HG02970 (cell line): ENCODE measurements at regions not wholly inside any gene's neighbourhood (a gene's known extent, or its start where the extent isn't known, plus 50 kb on each side); places are given as distances from the start of the nearest gene placed in this dataset.
"Not testable (repeated sequence)": the region's sequence is repeated elsewhere in the genome, so short reads cannot be mapped to it uniquely, and the experiment has no call there.

Experiments
- ATAC-seq: cut with Tn5 transposase; IDR thresholded peaks from one replicate; pipeline ENCODE4 v1.9.1; 2021; ENCODE audit warnings: mild to moderate bottlenecking, moderate library complexity, moderate number of reproducible peaks; ENCODE audit not compliant: unreplicated experiment, low FRiP score

GRCh38 chr3:70519913-70520659 is 207.6 kb upstream of the MDFIC2 start:
- no peak for ATAC-seq

GRCh38 chr3:70519026-70519425 is 206.6 kb upstream of the MDFIC2 start:
- no peak for ATAC-seq

GRCh38 chr3:70518356-70518755 is 205.9 kb upstream of the MDFIC2 start:
- no peak for ATAC-seq

- ATAC-seq, result no peak
Observed at GRCh38 chr3:70517124-70517890, 204.9 kb upstream of the MDFIC2 start.

GRCh38 chr3:70516076-70516475 is 203.6 kb upstream of the MDFIC2 start:
- ATAC-seq, result no peak

- ATAC-seq, result no peak
Observed at GRCh38 chr3:70507486-70507885, 195.0 kb upstream of the MDFIC2 start.

GRCh38 chr3:70506775-70507174 is 194.3 kb upstream of the MDFIC2 start:
- no peak for ATAC-seq

- no peak for ATAC-seq
Observed at GRCh38 chr3:70501561-70501960, 189.1 kb upstream of the MDFIC2 start.

GRCh38 chr3:70488816-70489215 is 176.4 kb upstream of the MDFIC2 start:
- no peak for ATAC-seq

GRCh38 chr3:70488131-70488530 is 175.7 kb upstream of the MDFIC2 start:
- no peak for ATAC-seq

GRCh38 chr3:70486414-70487017 is 174.1 kb upstream of the MDFIC2 start:
- ATAC-seq, result no peak

GRCh38 chr3:70476174-70476573 is 163.7 kb upstream of the MDFIC2 start:
- ATAC-seq, result no peak

- no peak for ATAC-seq
Observed at GRCh38 chr3:70471464-70472342, 159.3 kb upstream of the MDFIC2 start.

GRCh38 chr3:70466096-70466495 is 153.7 kb upstream of the MDFIC2 start:
- no peak for ATAC-seq

GRCh38 chr3:70464876-70465275 is 152.4 kb upstream of the MDFIC2 start:
- no peak for ATAC-seq

- ATAC-seq, result no peak
Observed at GRCh38 chr3:70464465-70464864, 152.0 kb upstream of the MDFIC2 start.

- ATAC-seq, result not testable (repeated sequence)
Observed at GRCh38 chr3:70450220-70450619, 137.8 kb upstream of the MDFIC2 start.

- not testable (repeated sequence) for ATAC-seq
Observed at GRCh38 chr3:70435422-70435821, 123.0 kb upstream of the MDFIC2 start.

GRCh38 chr3:70433091-70433490 is 120.7 kb upstream of the MDFIC2 start:
- no peak for ATAC-seq

- no peak for ATAC-seq
Observed at GRCh38 chr3:70431911-70432310, 119.5 kb upstream of the MDFIC2 start.

- no peak for ATAC-seq
Observed at GRCh38 chr3:70426071-70426470, 113.6 kb upstream of the MDFIC2 start.
